SH-SY5Y (cell line): ENCODE measurements at regions not wholly inside any gene's neighbourhood (a gene's known extent, or its start where the extent isn't known, plus 50 kb on each side); places are given as distances from the start of the nearest gene placed in this dataset.

Experiments used
- GATA2 ChIP-seq: IDR thresholded peaks from 2 replicates; pipeline ENCODE4 v1.6.1; 2011; ENCODE audit warnings: mild to moderate bottlenecking, low read depth, low read length
- GATA3 ChIP-seq: IDR thresholded peaks from 2 replicates; pipeline ENCODE4 v1.6.1; 2011; ENCODE audit warnings: low read depth, mild to moderate bottlenecking, low read length, moderate library complexity

DNA sequence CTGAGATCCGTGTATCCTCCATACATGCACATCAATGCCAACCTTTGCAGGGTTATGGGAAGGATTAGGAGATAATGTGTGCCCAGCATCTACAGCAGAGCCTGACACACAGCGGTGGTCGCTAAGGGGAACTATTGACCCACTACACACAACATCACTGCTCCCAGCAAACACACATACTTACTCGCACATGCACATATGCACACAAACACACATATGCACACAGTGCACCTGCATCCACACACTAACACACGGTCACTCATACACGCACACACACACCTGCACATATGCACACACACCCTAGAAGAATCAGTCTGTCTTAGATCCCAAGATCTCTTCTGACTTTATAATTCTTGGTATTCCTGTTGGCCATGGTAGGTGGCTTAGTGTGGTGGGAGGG lies 118.3 kb downstream of the GYPC start:
- TF ChIP-seq GATA2 (no peak), GATA3 (no peak)
